OCI-LY3 (cell line): ENCODE measurements at regions not wholly inside any gene's neighbourhood (a gene's known extent, or its start where the extent isn't known, plus 50 kb on each side); places are given as distances from the start of the nearest gene placed in this dataset.
A peak's percentile ranks its signal among the peaks of the same experiment; 100 is the strongest.

ENCODE experiments used
- H2AFZ ChIP-seq: fragments of 200-600, 300-600 bp; shearing (Covaris generic); 2 replicates; pipeline ENCODE4 v1.6.0; 2014; ENCODE audit warnings: antibody characterized with exemption, low read depth, low read length
- H3K27ac ChIP-seq: fragments of 200-600, 300-600 bp; sonication (generic); 2 replicates; pipeline ENCODE4 v1.5.1; 2014; ENCODE audit warnings: mild to moderate bottlenecking, low read length, moderate library complexity, mixed read lengths
- H3K27me3 ChIP-seq: fragments of 200-600, 300-600 bp; sonication (generic); 2 replicates; pipeline ENCODE4 v1.6.1; 2014; ENCODE audit warnings: low read depth, low read length, mixed read lengths
- H3K36me3 ChIP-seq: fragments of 200-600, 300-600 bp; sonication (generic); replicated peaks from 2 replicates; pipeline ENCODE3; 2014; ENCODE audit warnings: low read depth, low read length, mixed read lengths
- H3K4me1 ChIP-seq: fragments of 300-600, 200-600 bp; sonication (generic); 2 replicates; pipeline ENCODE4 v1.6.1; 2014; ENCODE audit warnings: low read length, mixed read lengths
- H3K4me2 ChIP-seq: fragments of 200-600, 300-600 bp; sonication (generic); 2 replicates; pipeline ENCODE4 v1.6.1; 2014; ENCODE audit warnings: low read length, mixed read lengths
- H3K4me3 ChIP-seq: fragments of 300-600, 200-600 bp; sonication (generic); 2 replicates; pipeline ENCODE4 v1.5.1; 2014; ENCODE audit warnings: antibody characterized with exemption, mild to moderate bottlenecking, low read length, moderate library complexity
- H3K79me2 ChIP-seq: fragments of 300-600, 200-600 bp; shearing (Covaris generic); 2 replicates; pipeline ENCODE4 v1.6.1; 2014; ENCODE audit warnings: mild to moderate bottlenecking, low read length, mixed read lengths
- H3K9ac ChIP-seq: fragments of 300-600, 200-600 bp; shearing (Covaris generic); 2 replicates; pipeline ENCODE4 v1.6.0; 2014; ENCODE audit warnings: mild to moderate bottlenecking, low read length, moderate library complexity
- H3K9me3 ChIP-seq: fragments of 200-600, 300-600 bp; shearing (Covaris generic); 2 replicates; pipeline ENCODE4 v1.6.1; 2014; ENCODE audit warnings: low read length, mixed read lengths; ENCODE audit not compliant: insufficient read depth
- H4K20me1 ChIP-seq: fragments of 200-600, 300-600 bp; sonication (generic); 2 replicates; pipeline ENCODE4 v1.6.1; 2016; ENCODE audit warnings: low read length, mixed read lengths; ENCODE audit not compliant: insufficient read depth
- EZH2phosphoT487 ChIP-seq: fragments of 200-600 bp; shearing (Covaris generic); IDR thresholded peaks from 2 replicates; pipeline ENCODE4 v1.6.1; 2018; ENCODE audit warnings: antibody characterized with exemption, mixed run types, low read depth
- TF ChIP-seq, protein P1 (sequence below): fragments of 200-600, 300-600 bp; sonication (generic); IDR thresholded peaks from 2 replicates; pipeline ENCODE4 v1.5.1; 2014; ENCODE audit warnings: antibody characterized with exemption, low read length, low read depth

DNA sequence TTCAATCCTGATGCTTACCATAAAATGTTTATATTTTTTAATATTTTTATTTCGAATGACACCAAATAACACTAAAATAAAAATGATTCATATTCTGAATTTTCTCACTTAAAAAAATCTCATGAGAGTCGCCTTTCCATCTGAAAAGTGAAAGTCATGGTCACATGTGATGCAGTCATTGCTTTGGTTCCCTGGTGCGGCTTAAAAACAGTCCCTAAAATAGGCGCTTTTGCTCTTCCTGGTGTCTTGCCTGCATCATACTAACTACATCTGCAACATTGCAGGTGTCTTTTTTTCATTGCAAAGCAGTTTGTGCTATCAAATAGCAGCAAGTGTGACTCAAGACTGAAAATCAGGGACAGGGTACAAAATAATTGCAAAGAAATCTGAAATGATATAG, 185.2 kb upstream of the NREP start:
- no peaks in the 10 kb centered on the region for H3K9me3 ChIP-seq
- no peak overlapping the region for H3K9ac ChIP-seq
- H4K20me1 ChIP-seq = no peaks in the 10 kb centered on the region
- H2AFZ ChIP-seq = no peak overlapping the region
- H3K4me3 ChIP-seq = no peak overlapping the region
- TF ChIP-seq, protein P1, sequence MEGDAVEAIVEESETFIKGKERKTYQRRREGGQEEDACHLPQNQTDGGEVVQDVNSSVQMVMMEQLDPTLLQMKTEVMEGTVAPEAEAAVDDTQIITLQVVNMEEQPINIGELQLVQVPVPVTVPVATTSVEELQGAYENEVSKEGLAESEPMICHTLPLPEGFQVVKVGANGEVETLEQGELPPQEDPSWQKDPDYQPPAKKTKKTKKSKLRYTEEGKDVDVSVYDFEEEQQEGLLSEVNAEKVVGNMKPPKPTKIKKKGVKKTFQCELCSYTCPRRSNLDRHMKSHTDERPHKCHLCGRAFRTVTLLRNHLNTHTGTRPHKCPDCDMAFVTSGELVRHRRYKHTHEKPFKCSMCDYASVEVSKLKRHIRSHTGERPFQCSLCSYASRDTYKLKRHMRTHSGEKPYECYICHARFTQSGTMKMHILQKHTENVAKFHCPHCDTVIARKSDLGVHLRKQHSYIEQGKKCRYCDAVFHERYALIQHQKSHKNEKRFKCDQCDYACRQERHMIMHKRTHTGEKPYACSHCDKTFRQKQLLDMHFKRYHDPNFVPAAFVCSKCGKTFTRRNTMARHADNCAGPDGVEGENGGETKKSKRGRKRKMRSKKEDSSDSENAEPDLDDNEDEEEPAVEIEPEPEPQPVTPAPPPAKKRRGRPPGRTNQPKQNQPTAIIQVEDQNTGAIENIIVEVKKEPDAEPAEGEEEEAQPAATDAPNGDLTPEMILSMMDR = no peak
- no peak for TF ChIP-seq EZH2phosphoT487
- peak overlapping the region; percentile 40 for H3K4me2 ChIP-seq
- no peak overlapping the region; the same call in 1 of the 2 replicates for H3K27ac ChIP-seq
- no peaks in the 10 kb centered on the region for H3K36me3 ChIP-seq
- H3K79me2 ChIP-seq = no peaks in the 10 kb centered on the region
- H3K27me3 ChIP-seq = no peaks in the 10 kb centered on the region
- peaks cover 18% of the 10 kb centered on the region for H3K4me1 ChIP-seq

DNA sequence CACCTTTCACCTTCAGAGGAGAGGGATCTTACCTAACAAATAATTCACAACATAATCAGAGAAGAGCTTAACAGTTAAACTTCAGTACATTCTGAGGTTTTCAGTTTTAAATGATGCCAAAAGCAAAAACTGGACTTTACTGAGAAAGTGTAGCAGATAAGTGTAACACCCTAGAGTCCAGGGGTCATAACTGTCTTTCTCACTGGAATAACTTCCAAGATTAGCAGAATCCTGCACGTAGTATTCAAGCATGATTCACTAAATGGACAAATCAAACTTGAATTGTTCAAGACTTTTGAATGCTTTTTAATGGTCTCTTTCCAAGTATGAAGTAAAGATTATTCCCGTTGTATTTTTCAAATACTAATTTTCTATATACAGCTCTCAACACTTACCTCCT, 180.1 kb upstream of the NREP start:
- H3K79me2 ChIP-seq = no peaks in the 10 kb centered on the region
- H3K4me2 ChIP-seq = no peak overlapping the region
- TF ChIP-seq, protein P1 = no peak
- no peak for TF ChIP-seq EZH2phosphoT487
- no peak overlapping the region for H3K27ac ChIP-seq
- H3K27me3 ChIP-seq = no peaks in the 10 kb centered on the region
- H2AFZ ChIP-seq = no peak overlapping the region
- H3K9me3 ChIP-seq = no peaks in the 10 kb centered on the region
- H3K9ac ChIP-seq = no peak overlapping the region
- no peak overlapping the region for H3K4me3 ChIP-seq
- no peaks in the 10 kb centered on the region for H3K36me3 ChIP-seq
- H3K4me1 ChIP-seq = peaks cover 4% of the 10 kb centered on the region
- no peaks in the 10 kb centered on the region for H4K20me1 ChIP-seq

DNA sequence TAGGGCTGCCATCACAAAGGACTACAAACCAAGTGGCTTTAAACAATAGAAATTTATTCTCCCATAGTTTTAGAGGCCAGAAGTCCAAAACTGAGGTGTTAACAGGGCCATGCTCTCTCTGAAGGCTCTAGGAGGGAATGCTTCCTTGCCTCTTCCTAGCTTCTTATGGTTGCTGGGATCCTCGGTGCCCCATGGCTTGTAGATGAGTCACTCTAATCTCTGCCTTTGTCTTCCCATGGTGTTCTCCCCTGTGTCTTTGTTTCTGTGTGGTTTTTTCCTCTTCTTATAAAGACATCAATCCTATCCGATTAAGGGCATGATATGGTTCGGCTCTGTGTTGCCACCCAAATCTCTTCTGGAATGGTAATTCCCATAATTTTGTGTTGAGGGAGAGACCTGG, 178.8 kb upstream of the NREP start:
- no peak for TF ChIP-seq EZH2phosphoT487
- TF ChIP-seq, protein P1 = no peak
- Histone ChIP-seq H3K4me1 (no peaks in the 10 kb centered on the region), H3K4me3 (no peak overlapping the region), H3K27me3 (no peaks in the 10 kb centered on the region), H3K9me3 (no peaks in the 10 kb centered on the region), H3K9ac (no peak overlapping the region), H3K79me2 (no peaks in the 10 kb centered on the region), H3K27ac (no peak overlapping the region), H2AFZ (no peak overlapping the region), H4K20me1 (no peaks in the 10 kb centered on the region), H3K4me2 (no peak overlapping the region), H3K36me3 (no peaks in the 10 kb centered on the region)

DNA sequence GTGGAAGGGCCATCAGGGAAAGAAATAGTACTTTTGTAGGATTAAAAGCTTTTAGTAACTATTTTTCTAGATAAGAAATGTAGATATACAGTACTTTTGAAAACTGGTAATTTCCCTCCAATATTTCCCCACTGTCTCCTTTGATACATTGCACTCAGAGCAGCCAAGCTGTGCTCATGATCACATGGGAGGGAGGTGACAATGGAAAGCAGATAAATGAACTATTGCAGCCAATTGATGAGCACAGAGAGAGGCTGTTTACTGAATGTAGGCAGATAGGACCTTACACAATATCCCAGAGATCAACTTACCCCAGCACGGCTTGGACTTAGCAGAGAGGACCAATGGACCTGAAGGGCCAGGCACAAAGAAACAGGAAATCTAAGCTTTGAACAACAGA, 178.0 kb upstream of the NREP start:
- no peak overlapping the region for H2AFZ ChIP-seq
- H3K79me2 ChIP-seq = no peaks in the 10 kb centered on the region
- no peak for TF ChIP-seq EZH2phosphoT487
- TF ChIP-seq, protein P1 = no peak
- no peak overlapping the region for H3K27ac ChIP-seq
- no peak overlapping the region for H3K9ac ChIP-seq
- H3K4me2 ChIP-seq = no peak overlapping the region
- no peaks in the 10 kb centered on the region for H3K9me3 ChIP-seq
- H3K4me1 ChIP-seq = no peaks in the 10 kb centered on the region
- H4K20me1 ChIP-seq = no peaks in the 10 kb centered on the region
- no peak overlapping the region for H3K4me3 ChIP-seq
- H3K27me3 ChIP-seq = no peaks in the 10 kb centered on the region
- no peaks in the 10 kb centered on the region for H3K36me3 ChIP-seq
